GM23338 (cell line): ENCODE measurements at regions not wholly inside any gene's neighbourhood (a gene's known extent, or its start where the extent isn't known, plus 50 kb on each side); places are given as distances from the start of the nearest gene placed in this dataset.

Experiments
- ATAC-seq: fragments of 200-7000 bp; cut with Tn5 transposase; 3 replicates; pipeline ENCODE4 v1.9.1; 2020
- DNase-seq: peaks from one replicate; pipeline ENCODE4 v3.0.0-alpha.2; 2015; ENCODE audit warnings: low spot score
- H2AFZ ChIP-seq: fragments of 200-600 bp; sonication (generic); 2 replicates; pipeline ENCODE4 v1.8.0; 2016; ENCODE audit warnings: antibody characterized with exemption, mild to moderate bottlenecking, moderate library complexity
- H3F3A ChIP-seq: fragments of 200-600 bp; sonication (generic); replicated peaks from 2 replicates; pipeline ENCODE4 v1.8.0; 2017; ENCODE audit warnings: antibody characterized with exemption, mixed run types, low read depth
- H3K27ac ChIP-seq: fragments of 200-600 bp; sonication (generic); 2 replicates; pipeline ENCODE4 v1.6.1; 2016; ENCODE audit warnings: low read depth
- H3K27me3 ChIP-seq: fragments of 200-600 bp; sonication (generic); 2 replicates; pipeline ENCODE4 v1.8.0; 2016; ENCODE audit warnings: mild to moderate bottlenecking, mixed run types, moderate library complexity; ENCODE audit not compliant: insufficient read depth
- H3K36me3 ChIP-seq: fragments of 200-600 bp; sonication (generic); 2 replicates; pipeline ENCODE4 v1.8.0; 2016; ENCODE audit warnings: mild to moderate bottlenecking; ENCODE audit not compliant: insufficient read depth
- H3K4me1 ChIP-seq: fragments of 200-600 bp; sonication (generic); 2 replicates; pipeline ENCODE4 v1.8.0; 2016; ENCODE audit warnings: mild to moderate bottlenecking, moderate library complexity; ENCODE audit not compliant: insufficient read depth
- H3K4me2 ChIP-seq: fragments of 200-600 bp; sonication (generic); 2 replicates; pipeline ENCODE4 v1.7.1; 2017; ENCODE audit warnings: mixed run types
- H3K4me3 ChIP-seq: fragments of 200-600 bp; sonication (generic); 2 replicates; pipeline ENCODE4 v1.6.1; 2016; ENCODE audit warnings: mixed run types
- H3K79me2 ChIP-seq: fragments of 200-600 bp; sonication (generic); replicated peaks from 2 replicates; pipeline ENCODE4 v1.8.0; 2017; ENCODE audit warnings: mild to moderate bottlenecking; ENCODE audit not compliant: insufficient read depth
- H3K9me2 ChIP-seq: fragments of 200-600 bp; sonication (generic); 2 replicates; pipeline ENCODE4 v1.8.0; 2017; ENCODE audit not compliant: insufficient read depth
- H4K20me1 ChIP-seq: fragments of 200-600 bp; sonication (generic); replicated peaks from 2 replicates; pipeline ENCODE4 v1.8.0; 2017; ENCODE audit warnings: mild to moderate bottlenecking; ENCODE audit not compliant: insufficient read depth
- H3K27ac Mint-ChIP-seq: 2 replicates; pipeline ENCODE4 v1.8.0; 2020; ENCODE audit warnings: inconsistent platforms, mild to moderate bottlenecking, moderate library complexity, mixed read lengths
- H3K27me3 Mint-ChIP-seq: 3 replicates; pipeline ENCODE4 v1.8.0; 2022; ENCODE audit warnings: low read depth, mild to moderate bottlenecking, moderate library complexity, mixed read lengths, inconsistent platforms; ENCODE audit not compliant: insufficient read depth, poor library complexity
- H3K36me3 Mint-ChIP-seq: 3 replicates; pipeline ENCODE4 v1.8.0; 2021; ENCODE audit warnings: low read depth, mild to moderate bottlenecking, inconsistent platforms, moderate library complexity, mixed read lengths
- H3K4me1 Mint-ChIP-seq: 3 replicates; pipeline ENCODE4 v1.8.0; 2020; ENCODE audit warnings: mild to moderate bottlenecking, inconsistent platforms, mixed read lengths
- H3K4me3 Mint-ChIP-seq: 3 replicates; pipeline ENCODE4 v1.8.0; 2021; ENCODE audit warnings: moderate library complexity, mild to moderate bottlenecking, inconsistent platforms, mixed read lengths
- H3K9me3 Mint-ChIP-seq: 3 replicates; pipeline ENCODE4 v1.8.0; 2020; ENCODE audit warnings: moderate library complexity, mild to moderate bottlenecking, inconsistent platforms, mixed read lengths
- EZH2 ChIP-seq: fragments of 200-600 bp; sonication (generic); IDR thresholded peaks from one replicate; pipeline ENCODE4 v1.8.0; 2017; ENCODE audit warnings: antibody characterized with exemption, mild to moderate bottlenecking, low read depth; ENCODE audit not compliant: unreplicated experiment
- EZH2phosphoT487 ChIP-seq: fragments of 200-600 bp; sonication (generic); IDR thresholded peaks from one replicate; pipeline ENCODE4 v1.8.1; 2018; ENCODE audit warnings: antibody characterized with exemption; ENCODE audit not compliant: unreplicated experiment
- JUNB ChIP-seq: IDR thresholded peaks from one replicate; pipeline ENCODE4 v1.6.1; 2016; ENCODE audit warnings: antibody characterized with exemption; ENCODE audit not compliant: unreplicated experiment
- NANOG ChIP-seq: IDR thresholded peaks from 2 replicates; pipeline ENCODE4 v1.6.1; 2016; ENCODE audit warnings: antibody characterized with exemption, borderline replicate concordance
- POLR2AphosphoS5 ChIP-seq: IDR thresholded peaks from 2 replicates; pipeline ENCODE4 v1.6.1; 2016; ENCODE audit warnings: antibody characterized with exemption, low read depth
- STAT1 ChIP-seq: IDR thresholded peaks from one replicate; pipeline ENCODE4 v1.6.1; 2016; ENCODE audit warnings: antibody characterized with exemption; ENCODE audit not compliant: unreplicated experiment
- ZNF331 ChIP-seq: fragments of 250-450 bp; sonication (Bioruptor Pico); IDR thresholded peaks from 2 replicates; pipeline ENCODE4 v1.5.0; 2020; ENCODE audit warnings: low read depth, mild to moderate bottlenecking, moderate library complexity
- TF ChIP-seq, protein P1 (sequence below), 2 experiments: fragments of 200-600 bp in 1 of 2; sonication (generic) in 1 of 2; conservative IDR thresholded peaks; 2 replicates each; pipeline versions ENCODE4 v1.5.1 to v1.6.1; 2016 to 2017; ENCODE audit warnings: antibody characterized with exemption in 2 of 2, low read depth in 2 of 2, mild to moderate bottlenecking in 2 of 2, moderate library complexity in 1 of 2
- TF ChIP-seq, protein P2 (sequence below): IDR thresholded peaks from one replicate; pipeline ENCODE4 v1.6.1; 2018; ENCODE audit warnings: antibody characterized with exemption; ENCODE audit not compliant: unreplicated experiment
- TF ChIP-seq, protein P3 (sequence below): IDR thresholded peaks from 2 replicates; pipeline ENCODE4 v1.6.1; 2016; ENCODE audit warnings: antibody characterized with exemption

DNA sequence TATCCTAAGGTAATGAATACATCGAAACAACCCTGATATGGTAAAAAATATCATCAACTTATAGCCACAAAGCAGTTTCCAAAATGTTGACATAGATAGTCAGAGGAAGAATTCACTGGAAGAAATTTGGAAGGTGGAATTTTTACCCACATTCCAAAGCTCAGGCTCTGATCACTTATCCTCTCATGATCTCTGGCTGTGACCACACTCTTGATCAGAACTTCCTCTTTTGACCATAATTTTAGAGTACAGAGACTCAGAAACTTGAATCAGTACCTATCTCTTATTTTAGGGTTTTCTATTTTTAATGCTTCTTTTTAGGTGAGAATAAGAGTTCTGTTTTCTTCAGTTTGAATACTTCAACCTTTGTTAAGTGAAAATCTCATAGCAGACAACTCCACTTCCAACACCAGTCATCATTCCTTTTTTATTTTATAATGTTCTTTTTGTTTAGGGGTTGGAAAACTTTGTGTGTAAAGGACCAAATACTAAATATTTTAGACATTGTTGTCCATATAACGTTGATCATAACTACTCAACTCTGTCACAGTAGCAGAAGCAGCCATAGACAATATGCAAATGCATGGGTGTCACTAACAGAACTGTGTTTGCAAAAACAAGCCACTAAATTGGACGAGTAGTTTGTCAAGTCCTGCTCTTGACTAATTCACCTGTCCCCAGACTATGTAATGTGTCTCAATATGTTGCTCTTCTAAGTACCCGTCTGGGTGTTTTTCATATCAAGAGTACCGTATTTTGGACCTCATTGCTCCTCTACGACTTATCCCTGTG lies 891.6 kb upstream of the CRIM1 start (continued):
- TF ChIP-seq STAT1 (no peak), EZH2phosphoT487 (no peak), EZH2 (no peak), ZNF331 (CRISPR knock-in tag) (no peak)
- TF ChIP-seq, protein P1, sequence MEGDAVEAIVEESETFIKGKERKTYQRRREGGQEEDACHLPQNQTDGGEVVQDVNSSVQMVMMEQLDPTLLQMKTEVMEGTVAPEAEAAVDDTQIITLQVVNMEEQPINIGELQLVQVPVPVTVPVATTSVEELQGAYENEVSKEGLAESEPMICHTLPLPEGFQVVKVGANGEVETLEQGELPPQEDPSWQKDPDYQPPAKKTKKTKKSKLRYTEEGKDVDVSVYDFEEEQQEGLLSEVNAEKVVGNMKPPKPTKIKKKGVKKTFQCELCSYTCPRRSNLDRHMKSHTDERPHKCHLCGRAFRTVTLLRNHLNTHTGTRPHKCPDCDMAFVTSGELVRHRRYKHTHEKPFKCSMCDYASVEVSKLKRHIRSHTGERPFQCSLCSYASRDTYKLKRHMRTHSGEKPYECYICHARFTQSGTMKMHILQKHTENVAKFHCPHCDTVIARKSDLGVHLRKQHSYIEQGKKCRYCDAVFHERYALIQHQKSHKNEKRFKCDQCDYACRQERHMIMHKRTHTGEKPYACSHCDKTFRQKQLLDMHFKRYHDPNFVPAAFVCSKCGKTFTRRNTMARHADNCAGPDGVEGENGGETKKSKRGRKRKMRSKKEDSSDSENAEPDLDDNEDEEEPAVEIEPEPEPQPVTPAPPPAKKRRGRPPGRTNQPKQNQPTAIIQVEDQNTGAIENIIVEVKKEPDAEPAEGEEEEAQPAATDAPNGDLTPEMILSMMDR (conservative IDR thresholded peaks at IDR 0.05; ENCODE audit: low read depth in 2 of 2): no peak
- TF ChIP-seq, protein P2, sequence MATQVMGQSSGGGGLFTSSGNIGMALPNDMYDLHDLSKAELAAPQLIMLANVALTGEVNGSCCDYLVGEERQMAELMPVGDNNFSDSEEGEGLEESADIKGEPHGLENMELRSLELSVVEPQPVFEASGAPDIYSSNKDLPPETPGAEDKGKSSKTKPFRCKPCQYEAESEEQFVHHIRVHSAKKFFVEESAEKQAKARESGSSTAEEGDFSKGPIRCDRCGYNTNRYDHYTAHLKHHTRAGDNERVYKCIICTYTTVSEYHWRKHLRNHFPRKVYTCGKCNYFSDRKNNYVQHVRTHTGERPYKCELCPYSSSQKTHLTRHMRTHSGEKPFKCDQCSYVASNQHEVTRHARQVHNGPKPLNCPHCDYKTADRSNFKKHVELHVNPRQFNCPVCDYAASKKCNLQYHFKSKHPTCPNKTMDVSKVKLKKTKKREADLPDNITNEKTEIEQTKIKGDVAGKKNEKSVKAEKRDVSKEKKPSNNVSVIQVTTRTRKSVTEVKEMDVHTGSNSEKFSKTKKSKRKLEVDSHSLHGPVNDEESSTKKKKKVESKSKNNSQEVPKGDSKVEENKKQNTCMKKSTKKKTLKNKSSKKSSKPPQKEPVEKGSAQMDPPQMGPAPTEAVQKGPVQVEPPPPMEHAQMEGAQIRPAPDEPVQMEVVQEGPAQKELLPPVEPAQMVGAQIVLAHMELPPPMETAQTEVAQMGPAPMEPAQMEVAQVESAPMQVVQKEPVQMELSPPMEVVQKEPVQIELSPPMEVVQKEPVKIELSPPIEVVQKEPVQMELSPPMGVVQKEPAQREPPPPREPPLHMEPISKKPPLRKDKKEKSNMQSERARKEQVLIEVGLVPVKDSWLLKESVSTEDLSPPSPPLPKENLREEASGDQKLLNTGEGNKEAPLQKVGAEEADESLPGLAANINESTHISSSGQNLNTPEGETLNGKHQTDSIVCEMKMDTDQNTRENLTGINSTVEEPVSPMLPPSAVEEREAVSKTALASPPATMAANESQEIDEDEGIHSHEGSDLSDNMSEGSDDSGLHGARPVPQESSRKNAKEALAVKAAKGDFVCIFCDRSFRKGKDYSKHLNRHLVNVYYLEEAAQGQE: no peak

DNA sequence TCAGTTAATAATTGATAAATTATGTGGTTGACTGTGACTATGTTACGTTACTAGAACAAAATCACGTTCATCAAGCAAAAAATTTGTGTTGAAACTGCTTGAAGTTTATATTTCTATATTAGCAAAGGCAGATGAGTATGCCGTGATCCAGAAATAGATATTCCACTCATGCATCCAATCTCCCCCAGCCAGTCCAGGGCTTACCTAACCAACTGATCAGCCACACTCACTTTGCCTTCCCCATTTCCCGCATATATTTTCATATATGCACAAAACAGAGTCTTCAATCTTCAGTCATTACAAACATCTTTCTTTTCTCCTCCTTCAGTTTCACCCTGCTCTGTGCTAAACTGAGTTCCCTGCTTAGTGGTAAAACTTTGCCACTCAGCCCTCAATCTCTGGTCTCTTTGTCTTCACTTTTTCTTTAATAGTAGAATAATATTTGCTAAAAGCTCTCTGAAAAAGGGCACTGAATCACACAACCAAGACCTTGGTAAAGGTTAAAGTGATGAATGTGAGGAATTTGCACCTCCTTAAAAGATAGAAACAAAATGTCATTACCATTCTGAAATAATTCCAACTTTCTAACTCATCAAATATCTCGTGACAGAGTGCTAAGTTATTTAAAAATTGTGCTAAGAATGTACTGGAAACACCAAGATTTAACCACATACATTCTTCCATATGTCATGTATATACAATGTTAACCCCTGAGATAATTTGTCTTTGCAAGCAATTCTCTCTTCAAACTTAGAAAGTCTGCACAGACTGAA lies 893.2 kb upstream of the CRIM1 start:
- H3K4me1 Mint-ChIP-seq: no peaks in the 10 kb centered on the region
- no peaks in the 10 kb centered on the region for H4K20me1 ChIP-seq
- H3K27ac ChIP-seq: no peak overlapping the region
- H3K4me1 ChIP-seq: no peaks in the 10 kb centered on the region
- no peak overlapping the region for H3K4me3 Mint-ChIP-seq
- no peak for ATAC-seq
- no peaks in the 10 kb centered on the region for H3F3A ChIP-seq
- H3K36me3 ChIP-seq: no peaks in the 10 kb centered on the region
- no peak overlapping the region for H3K4me3 ChIP-seq
- no peak overlapping the region for H3K27ac Mint-ChIP-seq
- no peaks in the 10 kb centered on the region for H3K27me3 Mint-ChIP-seq
- peaks cover 8% of the 10 kb centered on the region; the same call in 1 of the 2 replicates for H3K9me2 ChIP-seq
- H2AFZ ChIP-seq: no peak overlapping the region
- no peak overlapping the region for H3K4me2 ChIP-seq
- no peak for DNase-seq
- no peaks in the 10 kb centered on the region for H3K36me3 Mint-ChIP-seq
- no peaks in the 10 kb centered on the region for H3K9me3 Mint-ChIP-seq
- H3K27me3 ChIP-seq: no peaks in the 10 kb centered on the region
- no peaks in the 10 kb centered on the region for H3K79me2 ChIP-seq
- no peak for TF ChIP-seq EZH2
- no peak for TF ChIP-seq JUNB
- TF ChIP-seq, protein P3, sequence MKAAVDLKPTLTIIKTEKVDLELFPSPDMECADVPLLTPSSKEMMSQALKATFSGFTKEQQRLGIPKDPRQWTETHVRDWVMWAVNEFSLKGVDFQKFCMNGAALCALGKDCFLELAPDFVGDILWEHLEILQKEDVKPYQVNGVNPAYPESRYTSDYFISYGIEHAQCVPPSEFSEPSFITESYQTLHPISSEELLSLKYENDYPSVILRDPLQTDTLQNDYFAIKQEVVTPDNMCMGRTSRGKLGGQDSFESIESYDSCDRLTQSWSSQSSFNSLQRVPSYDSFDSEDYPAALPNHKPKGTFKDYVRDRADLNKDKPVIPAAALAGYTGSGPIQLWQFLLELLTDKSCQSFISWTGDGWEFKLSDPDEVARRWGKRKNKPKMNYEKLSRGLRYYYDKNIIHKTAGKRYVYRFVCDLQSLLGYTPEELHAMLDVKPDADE: no peak
- no peak for TF ChIP-seq EZH2phosphoT487
- TF ChIP-seq NANOG: no peak
- no peak for TF ChIP-seq POLR2AphosphoS5
- TF ChIP-seq, protein P2: no peak
